Fibroblast of skin of scalp (primary cell): ENCODE measurements at regions not wholly inside any gene's neighbourhood (a gene's known extent, or its start where the extent isn't known, plus 50 kb on each side); places are given as distances from the start of the nearest gene placed in this dataset.

Experiments
- DNase-seq: peaks from one replicate; pipeline ENCODE4 v3.0.0-alpha.2; 2013

DNA sequence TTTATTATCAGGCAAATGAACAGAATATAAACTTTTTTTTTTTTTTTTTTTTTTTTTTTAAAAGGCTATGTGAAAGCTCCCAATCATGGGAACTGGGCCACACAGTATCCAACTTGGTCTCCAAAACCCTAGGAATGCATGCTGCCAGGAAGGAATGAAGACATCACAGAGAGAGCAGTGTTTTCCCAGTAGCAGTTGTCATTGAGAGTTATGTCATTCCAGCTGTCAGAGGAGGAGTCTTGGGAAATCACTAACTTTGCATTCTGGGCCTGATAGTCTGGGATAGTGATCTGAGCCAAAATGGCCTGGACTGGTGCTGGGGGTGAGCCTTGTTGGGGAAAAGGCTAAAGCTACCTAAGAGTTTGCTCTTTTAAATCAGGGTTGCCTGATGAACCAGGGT, 231.3 kb upstream of the MAP3K7 start:
- DNase-seq = no peak

DNA sequence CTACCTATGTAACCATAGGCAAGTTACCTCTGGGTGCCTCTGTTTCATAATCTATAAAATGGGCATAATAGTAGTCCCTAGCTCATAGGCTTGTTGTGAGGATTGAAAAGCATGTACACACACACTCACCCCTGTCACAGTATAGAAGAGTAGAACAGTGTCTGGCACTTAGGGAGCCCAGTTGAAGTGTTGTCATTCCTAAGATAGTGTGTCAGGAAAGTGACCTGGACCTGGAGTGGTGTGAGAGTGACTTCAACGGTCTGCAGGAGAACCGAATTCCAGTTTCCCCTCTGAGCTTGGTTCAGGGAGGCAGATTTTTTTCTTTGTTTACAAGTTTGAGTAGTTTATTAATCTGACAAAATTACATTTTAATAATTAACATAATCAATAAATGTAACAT, 229.9 kb upstream of the MAP3K7 start:
- no peak for DNase-seq

DNA sequence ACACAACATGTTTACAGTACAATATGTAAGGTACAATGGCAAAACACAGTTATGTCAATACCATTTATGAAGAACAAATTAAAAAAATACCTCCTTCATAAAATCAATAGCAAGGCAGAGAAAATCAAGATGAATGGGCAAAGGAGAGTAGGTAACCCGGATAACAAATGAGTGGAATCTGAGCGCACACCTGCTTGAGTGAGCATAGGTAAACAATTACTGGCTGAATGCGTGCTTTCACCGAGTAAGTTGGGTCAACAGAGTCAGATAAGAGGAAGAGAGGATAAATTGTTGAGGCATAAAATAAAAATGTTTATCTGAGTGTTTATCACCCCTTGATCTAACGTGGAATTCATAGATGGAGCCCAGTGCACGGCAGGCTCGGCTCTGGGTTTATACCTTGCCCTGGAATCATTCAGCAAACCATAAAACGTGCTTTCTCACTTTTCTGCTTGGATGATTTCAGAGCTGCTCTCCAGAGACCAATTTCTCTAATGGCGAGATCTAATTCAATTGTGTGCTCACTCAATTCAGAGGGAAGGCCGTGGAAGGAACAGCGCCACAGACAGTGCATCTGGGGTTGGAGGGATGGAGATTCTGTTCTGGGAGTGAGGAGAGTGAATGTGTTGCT, 224.8 kb upstream of the MAP3K7 start:
- DNase-seq = no peak

DNA sequence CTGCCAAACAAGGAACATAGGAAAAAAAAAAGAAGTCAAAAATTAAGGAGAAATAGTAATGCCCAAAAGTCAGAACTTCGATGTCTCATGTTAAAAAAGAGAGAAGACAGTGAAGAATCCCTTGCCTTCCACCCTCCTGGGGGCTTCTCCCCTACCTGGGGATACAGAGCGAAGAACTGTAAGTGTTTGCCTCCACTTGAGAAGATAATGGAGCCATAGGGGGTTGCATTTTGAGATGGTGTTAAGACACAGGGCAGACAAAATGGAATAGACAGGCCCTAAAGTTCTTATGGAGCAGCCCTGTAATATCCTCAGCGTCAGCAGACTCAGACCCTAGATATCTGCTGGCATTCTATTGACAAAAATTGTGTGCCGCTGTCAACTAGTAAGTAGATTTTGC, 222.2 kb upstream of the MAP3K7 start:
- DNase-seq = no peak

DNA sequence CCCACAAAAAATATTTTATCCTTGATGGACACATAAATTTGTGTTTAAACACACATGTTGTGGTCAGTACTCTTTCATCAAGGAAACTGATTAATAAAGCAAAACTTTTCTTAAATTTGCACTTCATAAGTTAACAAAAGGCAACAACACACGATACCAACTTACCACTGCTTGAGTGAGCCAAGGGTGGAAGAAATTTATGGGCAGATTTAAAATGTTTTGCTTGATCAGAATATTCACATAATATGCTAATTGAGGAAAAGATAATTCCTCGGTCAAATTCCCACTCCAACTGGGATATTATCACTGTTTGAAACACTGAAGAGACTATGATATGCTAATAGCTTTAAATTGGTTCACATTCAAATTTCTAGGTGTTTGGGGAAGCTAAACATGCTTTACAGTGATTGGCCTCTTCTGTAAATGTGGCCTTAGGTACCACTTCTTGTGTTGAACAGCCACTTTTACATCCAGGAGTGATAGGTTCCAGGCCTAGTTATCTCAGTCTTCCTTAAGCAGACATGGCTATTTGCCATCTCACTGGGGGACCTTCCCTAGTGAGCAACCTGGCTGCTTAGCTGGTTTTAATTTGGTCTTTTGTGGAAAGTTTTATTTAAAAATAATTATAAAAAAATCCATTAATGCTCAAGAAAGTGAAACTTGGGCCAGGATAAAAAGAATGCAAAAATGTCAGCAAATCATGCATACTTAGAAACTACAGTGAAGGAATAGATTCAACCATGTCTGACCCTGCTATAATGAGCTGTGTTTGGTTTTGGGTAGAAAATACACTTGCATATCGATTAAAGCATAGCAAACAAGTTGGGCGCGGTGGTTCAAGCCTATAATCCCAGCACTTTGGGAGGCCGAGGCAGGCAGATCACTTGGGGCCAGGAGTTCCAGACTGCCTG, 221.2 kb upstream of the MAP3K7 start:
- no peak for DNase-seq

DNA sequence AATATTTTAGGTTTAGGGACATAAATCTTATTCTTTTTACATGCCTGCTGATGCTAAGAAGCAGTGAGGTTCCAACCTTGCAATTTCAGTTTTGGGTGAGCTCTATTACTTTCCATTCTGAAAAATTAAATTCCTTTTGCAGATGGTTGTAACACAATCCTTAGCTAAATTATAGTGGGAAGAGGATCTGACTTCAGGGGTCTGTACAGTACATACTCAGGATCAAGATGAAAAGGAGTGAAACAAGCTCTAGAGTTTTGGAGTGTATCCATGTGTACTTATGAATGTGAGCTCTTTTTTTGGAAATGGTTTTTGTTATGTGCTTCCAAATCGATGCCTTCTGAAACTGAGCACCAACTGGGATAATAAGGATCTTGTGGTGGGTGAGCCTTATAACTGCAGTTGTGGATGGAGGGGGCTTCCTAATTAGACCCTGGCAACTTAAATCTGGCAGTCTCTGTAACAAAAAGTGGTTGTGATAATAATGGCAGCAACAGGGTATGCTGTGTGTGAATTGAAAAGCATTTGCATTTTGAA, 218.8 kb upstream of the MAP3K7 start:
- DNase-seq = no peak

DNA sequence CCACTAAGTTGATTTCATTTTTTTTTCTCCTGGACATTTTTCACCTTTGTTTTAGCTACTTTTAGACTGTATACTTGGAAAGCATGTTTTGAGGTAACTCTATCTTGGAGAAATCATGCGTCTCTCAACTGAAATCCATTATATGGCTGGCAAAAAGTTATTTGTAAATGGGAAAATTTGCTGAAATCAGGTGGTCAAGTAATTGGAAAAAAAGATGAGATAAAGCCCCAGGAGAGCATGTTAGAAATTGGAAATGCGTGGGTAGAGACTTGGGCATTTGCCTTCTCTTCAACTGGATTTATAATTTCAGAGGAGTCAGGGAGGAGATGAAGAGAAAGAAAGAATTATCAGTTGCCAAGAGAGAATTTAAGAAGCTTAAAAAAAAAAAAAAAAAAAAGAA, 217.1 kb upstream of the MAP3K7 start:
- no peak for DNase-seq

DNA sequence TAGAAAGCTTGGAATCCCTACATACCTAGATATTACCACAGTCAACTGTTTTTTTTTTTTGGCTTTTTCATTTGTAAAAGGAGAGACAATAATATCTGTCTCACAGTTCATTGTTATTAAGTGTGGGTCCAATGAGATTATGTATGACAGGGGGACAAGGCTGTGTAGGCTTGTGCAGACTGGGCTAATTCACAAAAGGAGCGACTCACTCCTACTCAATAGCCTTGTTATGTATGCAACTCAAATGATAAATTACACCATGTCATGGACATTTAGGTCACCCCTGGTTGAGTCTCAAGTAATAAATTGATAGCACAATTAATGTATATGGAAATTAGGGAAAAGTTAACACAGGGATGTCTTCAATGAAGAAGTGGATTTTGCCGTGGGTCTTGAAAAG, 208.2 kb upstream of the MAP3K7 start:
- no peak for DNase-seq

DNA sequence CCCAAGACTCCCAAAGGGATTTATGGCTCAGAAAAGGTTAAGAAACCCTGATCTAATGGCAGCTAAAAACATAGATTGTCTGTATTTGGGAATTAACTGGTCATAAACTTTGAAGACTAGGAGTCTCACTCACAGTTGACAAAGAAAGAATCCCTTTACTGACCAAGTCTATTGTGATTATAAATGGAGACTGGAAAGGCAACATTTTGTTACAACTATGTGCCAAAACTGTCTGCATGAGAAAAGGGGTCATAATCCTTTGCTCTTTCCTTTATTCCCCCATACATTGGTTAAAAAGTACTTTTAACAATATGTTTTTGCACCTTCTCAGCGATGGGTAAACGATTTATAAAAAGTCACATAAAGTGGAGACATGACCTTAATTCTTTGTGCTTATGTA, 206.9 kb upstream of the MAP3K7 start:
- no peak for DNase-seq

DNA sequence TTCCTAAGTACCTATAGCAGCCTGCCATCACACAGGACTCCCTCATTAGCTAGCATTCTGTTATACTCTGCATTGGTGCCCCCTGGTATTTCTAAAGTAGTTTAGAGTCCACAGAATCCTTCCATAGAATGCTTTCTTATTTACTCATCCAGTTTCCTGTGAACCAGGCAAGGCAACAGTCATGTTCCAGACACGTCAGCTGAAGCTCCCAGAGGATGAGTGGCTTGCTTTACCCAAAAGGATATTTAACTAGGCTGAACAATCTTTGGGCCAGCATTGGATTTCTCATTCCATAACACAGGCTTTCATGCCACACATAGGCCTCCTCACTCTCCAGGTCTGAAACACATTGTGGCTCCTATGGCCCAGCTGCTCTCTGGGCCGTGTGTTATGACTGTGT, 203.8 kb upstream of the MAP3K7 start:
- peak; percentile 72 for DNase-seq

DNA sequence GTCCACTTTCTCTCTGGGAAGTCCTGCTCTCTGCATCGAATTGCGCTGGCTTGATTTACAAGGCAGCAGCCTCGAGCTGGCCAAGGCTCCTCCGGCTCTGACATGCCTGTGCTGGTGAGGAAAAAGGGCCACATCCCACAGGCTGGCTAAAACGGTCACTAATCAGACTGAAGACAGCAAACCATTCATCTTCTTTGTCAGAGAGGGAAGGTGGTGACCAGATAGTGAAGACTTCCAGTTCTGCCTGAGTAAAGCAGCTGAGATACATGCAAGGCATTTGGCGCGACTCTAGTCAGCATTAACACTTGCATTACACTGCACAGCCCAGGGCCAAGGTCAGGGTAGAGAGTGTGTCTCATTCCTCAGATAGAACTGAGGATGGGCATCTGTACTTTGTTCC, 203.2 kb upstream of the MAP3K7 start:
- DNase-seq = no peak

DNA sequence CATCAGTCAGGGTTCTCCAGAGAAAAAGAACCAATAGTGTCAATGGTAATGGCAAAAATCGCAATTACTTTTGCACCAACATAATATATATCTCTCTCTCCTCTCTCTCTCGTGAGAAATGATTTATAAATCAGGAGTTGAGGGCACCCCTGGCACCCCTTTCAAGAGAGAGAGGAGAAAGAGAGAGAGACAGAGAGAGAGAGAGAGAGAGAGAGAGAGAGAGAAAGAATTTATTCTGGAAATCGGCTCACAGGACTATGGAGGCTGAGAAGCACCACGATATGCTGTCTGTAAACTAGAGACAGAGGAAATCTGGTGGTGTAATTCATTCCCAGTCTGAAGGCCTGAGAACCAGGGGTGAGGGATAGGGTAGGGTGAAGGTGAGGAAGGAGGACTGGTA, 201.9 kb upstream of the MAP3K7 start:
- no peak for DNase-seq

DNA sequence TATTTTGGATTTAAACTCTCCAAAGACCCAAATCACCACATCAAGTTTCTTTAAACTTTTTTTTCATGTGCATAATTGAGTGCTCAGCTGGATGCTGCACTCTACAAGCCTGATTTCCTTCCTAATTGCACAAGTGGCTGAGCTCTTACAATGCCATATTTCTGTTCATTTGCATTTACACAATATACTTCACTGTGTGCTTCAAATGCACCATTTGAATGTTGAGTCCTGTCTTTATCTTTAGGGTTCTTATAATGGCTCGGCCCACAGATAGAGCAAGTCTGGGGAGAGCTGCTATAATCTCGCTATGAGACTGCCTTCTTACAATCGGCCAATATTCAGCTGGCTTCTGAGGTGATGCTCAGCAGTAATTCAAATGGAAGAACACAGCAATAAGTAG, 200.6 kb upstream of the MAP3K7 start:
- no peak for DNase-seq

DNA sequence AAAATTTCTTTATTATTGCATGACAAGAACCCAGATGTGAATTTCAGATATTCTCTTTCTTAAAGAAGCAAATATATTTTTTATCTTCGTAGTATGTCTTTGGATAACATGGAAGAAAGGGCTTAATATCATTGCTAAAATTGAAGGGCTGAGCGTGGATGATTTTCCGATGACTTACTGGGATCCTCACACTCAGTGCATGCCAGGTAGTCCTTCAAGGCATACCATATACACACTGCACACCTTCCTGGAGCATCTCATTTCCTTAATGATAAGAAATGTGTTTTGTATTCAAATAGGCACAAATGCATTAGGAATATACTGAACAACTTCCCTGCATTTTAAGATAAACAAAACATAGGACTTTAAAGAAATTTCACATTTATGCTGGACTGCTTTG, 193.9 kb upstream of the MAP3K7 start:
- DNase-seq = no peak

DNA sequence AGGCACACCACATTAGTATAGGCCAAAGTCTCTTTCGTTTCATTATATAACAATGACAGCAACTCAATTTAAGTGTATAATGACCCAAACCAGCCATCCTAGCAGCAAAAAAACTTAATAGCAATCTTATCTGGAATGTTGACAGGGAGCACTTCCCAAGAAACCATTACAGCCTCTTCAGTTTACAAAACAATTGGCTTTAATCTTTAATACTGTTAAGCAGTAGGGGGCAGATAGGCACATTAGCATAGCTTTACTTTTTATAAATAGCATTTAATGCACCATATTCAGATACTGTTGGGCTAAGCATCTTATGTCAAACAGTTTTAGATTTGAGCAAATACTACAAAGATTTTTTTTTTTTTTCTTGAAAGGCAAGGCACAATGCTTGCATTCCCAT, 193.3 kb upstream of the MAP3K7 start:
- no peak for DNase-seq

DNA sequence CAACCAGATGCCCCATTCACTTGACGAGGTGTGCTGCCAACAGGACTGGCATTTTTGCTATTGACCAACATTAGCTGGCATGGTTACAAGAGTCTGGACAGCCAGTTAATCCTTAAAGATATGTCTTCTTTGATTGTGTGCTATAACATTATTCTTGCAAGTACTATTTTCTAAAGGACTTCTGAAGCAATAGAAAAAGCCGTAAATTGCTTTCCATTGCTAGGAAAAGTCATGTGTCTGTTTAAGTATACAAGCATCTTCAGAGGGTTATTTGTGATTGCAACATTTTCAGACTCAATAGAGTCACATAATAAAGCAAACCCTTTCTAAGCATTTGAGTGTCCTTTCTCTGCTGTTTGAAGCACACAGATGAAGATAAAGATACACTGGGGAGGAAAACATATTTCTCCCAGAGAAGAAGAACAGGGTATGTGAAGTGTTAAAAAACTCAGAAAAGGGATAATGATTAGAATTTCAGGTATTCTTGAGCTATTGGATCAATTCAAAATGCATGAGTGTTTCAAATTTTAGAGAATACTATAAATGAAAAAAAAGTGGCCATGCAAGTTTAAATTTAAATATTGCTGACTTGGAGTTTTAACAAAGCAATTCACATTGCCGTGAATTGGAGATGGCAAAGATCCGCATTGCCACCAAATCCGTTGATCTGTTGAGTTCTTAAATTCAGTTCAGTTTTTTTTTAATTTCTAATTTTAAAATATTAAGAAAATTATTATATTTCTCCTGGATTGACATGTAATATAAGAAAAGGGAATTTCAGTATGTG, 191.7 kb upstream of the MAP3K7 start:
- DNase-seq = no peak

DNA sequence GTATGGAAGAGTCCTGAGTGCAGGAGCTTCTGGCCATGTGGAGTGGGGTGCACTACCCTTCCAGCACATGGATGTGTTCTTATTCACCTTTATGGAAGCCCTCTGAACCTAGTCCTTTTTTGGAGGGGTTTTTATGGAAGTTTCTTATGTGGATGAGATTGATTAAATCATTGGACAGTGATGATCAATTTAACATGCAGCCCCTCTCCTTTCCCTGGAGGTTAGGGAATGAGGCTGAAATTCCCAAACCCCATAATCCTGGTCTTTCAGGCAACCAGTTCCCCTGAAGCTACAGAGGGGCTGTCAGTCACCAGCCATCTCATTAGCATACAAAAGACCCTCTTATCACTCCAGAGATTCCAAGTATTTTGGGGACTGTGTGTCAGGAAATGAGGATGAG, 183.9 kb upstream of the MAP3K7 start:
- DNase-seq = no peak

DNA sequence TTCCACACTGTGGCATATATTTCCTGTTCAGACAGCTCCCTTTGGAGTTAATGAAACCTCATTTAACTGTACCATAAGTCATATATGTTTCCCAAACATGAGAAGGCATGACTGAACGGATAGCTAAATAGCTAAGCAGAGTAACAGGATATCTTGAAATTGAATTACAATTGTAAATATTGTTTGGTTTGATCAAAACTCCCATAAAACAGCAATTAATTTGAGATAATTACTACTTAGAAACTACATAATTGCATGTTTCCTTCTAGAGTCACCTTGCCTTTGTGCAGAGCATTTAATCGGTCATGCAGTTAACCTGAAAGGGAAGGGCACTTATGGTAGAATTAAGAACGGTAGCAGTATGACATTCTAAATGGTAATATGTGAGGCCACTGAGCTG, 179.0 kb upstream of the MAP3K7 start:
- DNase-seq = no peak

DNA sequence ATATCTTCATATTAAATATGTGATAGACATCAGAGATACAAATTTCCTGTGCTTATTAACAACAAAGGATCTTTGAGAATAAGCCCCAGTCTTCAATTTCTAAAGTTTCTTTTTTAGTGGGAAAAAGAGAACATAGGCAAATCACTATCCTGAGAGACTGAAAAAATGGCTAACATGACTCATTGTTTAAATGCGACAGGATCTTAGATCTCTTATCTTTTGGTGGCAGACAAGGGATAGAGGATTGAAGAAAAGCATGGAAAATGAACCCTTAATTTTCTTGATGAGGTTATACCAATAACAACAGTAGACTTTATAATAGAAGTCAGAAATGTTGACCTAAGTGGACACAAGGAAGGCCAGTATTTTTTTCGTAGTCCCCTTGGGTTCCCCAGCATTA, 178.6 kb upstream of the MAP3K7 start:
- no peak for DNase-seq

DNA sequence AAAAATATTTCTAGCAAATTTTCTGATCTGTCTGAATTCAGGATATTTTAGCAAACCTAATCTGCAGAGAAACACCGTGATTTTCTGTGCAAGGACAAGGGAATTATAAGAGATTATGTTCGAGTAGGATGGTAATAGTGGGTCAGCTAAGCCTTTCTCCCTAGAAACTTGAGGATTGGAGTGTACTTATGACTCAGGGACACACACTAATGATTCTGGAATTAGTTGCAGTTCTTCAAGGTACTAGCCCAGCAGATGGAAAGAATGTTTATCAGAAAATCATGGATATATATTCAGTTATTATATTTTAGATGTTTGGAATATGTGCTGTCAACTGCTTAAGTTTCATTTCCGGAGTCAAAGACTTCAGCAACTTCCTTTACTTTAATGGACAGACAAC, 177.1 kb upstream of the MAP3K7 start:
- DNase-seq = no peak

DNA sequence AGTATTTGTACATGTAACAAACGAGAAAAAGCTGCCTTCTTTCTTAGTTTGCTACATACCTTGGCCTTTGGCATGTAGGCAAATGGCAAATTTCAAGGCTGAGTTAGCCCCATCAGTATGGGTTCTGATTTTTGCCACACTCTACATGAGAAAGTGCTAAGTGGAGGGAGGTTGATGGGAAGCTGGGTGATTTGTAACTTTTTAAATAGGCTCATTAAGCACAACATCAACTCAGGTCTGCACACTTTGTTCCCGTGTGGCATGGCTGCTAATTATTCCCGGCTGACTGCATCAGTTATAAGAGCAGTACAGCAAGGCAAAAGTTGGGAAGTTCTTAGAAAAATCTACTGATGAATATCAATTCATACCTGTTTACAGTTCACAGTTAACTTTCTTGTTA, 172.8 kb upstream of the MAP3K7 start:
- no peak for DNase-seq

DNA sequence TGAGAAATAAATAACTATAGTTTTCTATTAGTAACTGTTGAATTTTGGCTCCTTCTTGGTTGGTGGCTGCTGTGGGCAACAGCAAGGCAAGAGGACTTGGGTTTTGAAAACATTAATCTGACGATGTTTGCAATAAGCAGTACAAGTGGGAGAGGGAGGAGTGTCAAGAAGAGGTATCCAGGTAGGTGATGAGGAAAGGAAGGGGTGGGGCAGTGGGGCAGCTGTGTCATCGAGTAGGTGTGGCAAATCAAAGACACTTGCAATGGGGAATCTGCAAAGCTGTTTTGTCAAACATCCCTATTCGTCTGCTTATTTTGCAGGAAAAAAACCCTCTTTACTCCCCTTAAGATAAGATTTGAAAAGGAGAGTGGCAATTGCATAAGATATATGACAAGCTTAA, 171.9 kb upstream of the MAP3K7 start:
- DNase-seq = no peak
